Motor neuron (in vitro differentiated cells): ENCODE measurements at regions not wholly inside any gene's neighbourhood (a gene's known extent, or its start where the extent isn't known, plus 50 kb on each side); places are given as distances from the start of the nearest gene placed in this dataset.
A peak's percentile ranks its signal among the peaks of the same experiment; 100 is the strongest.

Experiments
- ATAC-seq, 8 experiments: fragments of 200-7000 bp; cut with Tn5 transposase; replicated peaks in 6 of 8; 2 replicates each; pipeline ENCODE4 v1.8.0; 2021; ENCODE audit warnings: mild to moderate bottlenecking in 8 of 8, moderate library complexity in 8 of 8
- H3K27ac ChIP-seq, 2 donors: fragments of 250-450 bp; sonication (Bioruptor Pico); 2 replicates each; pipeline ENCODE4 v1.9.0; 2021; ENCODE audit warnings: antibody characterized with exemption in 2 of 2, mild to moderate bottlenecking in 2 of 2, moderate library complexity in 1 of 2
- H3K4me1 ChIP-seq, 2 donors: fragments of 250-450 bp; sonication (Bioruptor Pico); replicated peaks in 1 of 2; 2 replicates each; pipeline ENCODE4 v1.6.1; 2021; ENCODE audit warnings: antibody characterized with exemption in 2 of 2, mild to moderate bottlenecking in 2 of 2, moderate library complexity in 1 of 2
- H3K4me3 ChIP-seq, 5 donors: fragments of 250-450 bp; sonication (Bioruptor Pico); 2 replicates each; pipeline ENCODE4 v1.9.0; 2021; ENCODE audit warnings: antibody characterized with exemption in 5 of 5, mild to moderate bottlenecking in 5 of 5, moderate library complexity in 4 of 5
- WGBS, 10 experiments: fragments of 450-650 bp; shearing (Covaris generic); methylation state at CpG; one replicate each; pipeline ENCODE4 v1.0.0; 2022; 5-methylcytosine and 5-hydroxymethylcytosine counted together
- in situ Hi-C, 9 experiments: fragments of 400-800 bp; cut with MboI; loops; one replicate each; pipeline ENCODE4 v1.15.0; 2021; ENCODE audit warnings: low sequenced_read_pairs in 9 of 9, low pct_unique_long_range_greater_than_20kb in 2 of 9; ENCODE audit not compliant: unreplicated experiment in 9 of 9

- 20 to 57% (median 40%) methylated on average over 1 of the region's 1 CpG; no CpG with 5 or more reads in 7 of the 10 experiments for WGBS, 10 experiments
- in situ Hi-C loops: loop anchor here in 1 of 9 experiments (25.0 kb wide), 1 partner anchor 596 kb away; no protein-coding TSS in a partner anchor
- Histone ChIP-seq H3K4me3 (no peak overlapping the region), H3K4me1 (peaks cover 2 to 4% of the 10 kb centered on the region in 2 donors), H3K27ac (peak overlapping the region in 1 of 2 donors; percentile 40)
- no peak for ATAC-seq
These were observed 331.9 kb upstream of the GRIA1 start for GRCh38 chr5:153158608-153159007.

DNA sequence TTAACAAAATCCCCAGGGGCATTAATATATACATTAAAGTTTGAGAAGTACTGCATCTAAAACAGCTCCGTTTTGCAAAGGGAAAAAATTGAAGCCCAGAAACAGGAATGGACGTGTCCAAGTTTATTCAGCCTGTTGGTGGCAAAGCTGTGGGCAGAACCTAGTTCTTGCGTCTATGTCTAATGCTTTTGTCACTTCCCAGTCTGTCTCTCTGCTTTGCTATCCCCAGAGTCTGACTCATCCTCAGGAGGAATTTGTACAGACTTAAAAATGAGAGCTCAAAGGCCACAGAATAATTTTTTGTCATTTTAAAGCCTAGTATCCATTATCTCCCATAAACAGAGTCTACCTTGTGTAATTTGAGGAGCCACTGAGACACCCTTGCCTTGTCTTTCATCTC, 330.9 kb upstream of the GRIA1 start:
- peak in 4 of 8 experiments; percentile 39 to 97 (median 46) for ATAC-seq
- WGBS, 10 experiments: 0 to 64% (median 40%) methylated on average over 1 to 3 of the region's 3 CpGs; no CpG with 5 or more reads in 2 of the 10 experiments
- no peak overlapping the region for H3K27ac ChIP-seq
- peaks cover 2 to 4% of the 10 kb centered on the region in 2 donors for H3K4me1 ChIP-seq
- H3K4me3 ChIP-seq: no peak overlapping the region
- in situ Hi-C loops: loop anchor here in 1 of 9 experiments (25.0 kb wide), 1 partner anchor 597 kb away; no protein-coding TSS in a partner anchor

DNA sequence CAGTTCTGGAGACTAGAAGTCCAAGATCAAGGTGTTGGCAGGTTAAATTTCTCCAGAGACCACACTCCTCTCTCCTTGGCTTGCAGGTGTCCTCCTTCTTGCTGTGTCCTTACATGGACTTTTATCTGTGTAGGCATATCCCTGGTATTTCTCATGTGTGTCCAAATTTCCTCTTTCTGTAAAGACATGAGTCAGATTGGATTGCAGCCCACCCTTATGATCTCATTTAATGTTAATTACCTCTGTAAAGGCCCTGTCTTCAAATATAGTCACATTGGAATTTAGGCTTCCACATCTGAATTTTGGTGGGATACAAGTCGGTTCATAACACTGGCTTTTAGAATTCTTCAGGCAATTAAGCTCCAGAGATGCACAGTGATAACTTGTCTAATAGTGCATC, 322.2 kb upstream of the GRIA1 start:
- no peak overlapping the region for H3K4me3 ChIP-seq
- H3K4me1 ChIP-seq: no peaks in the 10 kb centered on the region
- H3K27ac ChIP-seq: no peak overlapping the region
- in situ Hi-C loops: loop anchor here in 1 of 9 experiments (25.0 kb wide), 1 partner anchor 606 kb away; no protein-coding TSS in a partner anchor
- ATAC-seq: no peak
- 0 to 100% (median 54%) methylated on average over 1 of the region's 1 CpG; no CpG with 5 or more reads in 2 of the 10 experiments for whole genome bisulfite sequencing, 10 experiments

DNA sequence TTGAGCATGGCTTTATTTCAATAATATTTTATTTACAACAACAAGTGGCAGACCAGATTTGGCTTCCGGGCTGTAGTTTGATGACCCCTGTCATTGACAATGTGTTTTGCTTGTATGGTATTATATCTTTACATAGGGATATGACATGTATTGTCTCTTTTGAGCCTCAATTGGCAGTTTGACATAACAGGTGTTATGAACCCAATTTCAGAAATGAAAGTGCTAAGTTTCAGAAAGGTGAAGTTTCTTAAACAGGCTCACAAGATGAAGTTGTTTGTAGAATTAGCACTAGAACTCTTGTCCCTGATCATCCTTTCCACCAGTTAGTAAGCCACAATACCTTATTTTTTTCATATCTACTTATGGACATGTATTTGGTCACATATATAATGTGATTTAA, 303.0 kb upstream of the GRIA1 start:
- in situ Hi-C loops: no loop called here
- H3K27ac ChIP-seq: no peak overlapping the region
- H3K4me3 ChIP-seq: no peak overlapping the region
- ATAC-seq: no peak
- 60 to 100% (median 100%) methylated on average over 1 of the region's 1 CpG; no CpG with 5 or more reads in 4 of the 10 experiments for WGBS, 10 experiments
- no peaks in the 10 kb centered on the region for H3K4me1 ChIP-seq

DNA sequence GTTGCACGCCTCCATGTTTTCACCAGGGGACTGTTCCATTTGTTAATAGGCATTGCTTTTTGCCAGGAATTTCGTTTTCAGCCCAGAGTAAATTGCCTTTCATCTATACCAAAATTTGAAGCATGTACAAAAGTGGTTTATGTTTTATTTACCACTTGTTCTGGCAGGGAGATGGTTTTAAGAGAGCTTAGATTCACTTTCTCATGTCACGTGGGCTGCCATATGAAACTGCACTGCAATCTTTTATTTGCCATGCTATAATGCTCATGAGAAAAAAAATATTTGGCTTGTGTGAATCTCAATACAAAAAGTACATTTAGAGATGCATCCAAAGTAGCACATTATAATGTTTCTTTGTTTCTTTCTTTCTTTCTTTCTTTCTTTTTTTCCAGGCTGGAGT, 284.1 kb upstream of the GRIA1 start:
- no peak for ATAC-seq
- Histone ChIP-seq H3K27ac (no peak overlapping the region), H3K4me1 (peaks cover 5 to 28% of the 10 kb centered on the region in 2 donors), H3K4me3 (no peak overlapping the region)
- WGBS, 10 experiments: 28 to 100% (median 79%) methylated on average over 1 to 3 of the region's 3 CpGs
- in situ Hi-C loops: no loop called here

- 37 to 100% (median 90%) methylated on average over 2 to 3 of the region's 3 CpGs for WGBS, 10 experiments
- no peak overlapping the region for H3K4me3 ChIP-seq
- in situ Hi-C loops: no loop called here
- H3K27ac ChIP-seq: no peak overlapping the region
- peaks cover 7 to 29% of the 10 kb centered on the region in 2 donors for H3K4me1 ChIP-seq
- ATAC-seq: no peak
These were observed 281.5 kb upstream of the GRIA1 start for GRCh38 chr5:153209016-153209415.

DNA sequence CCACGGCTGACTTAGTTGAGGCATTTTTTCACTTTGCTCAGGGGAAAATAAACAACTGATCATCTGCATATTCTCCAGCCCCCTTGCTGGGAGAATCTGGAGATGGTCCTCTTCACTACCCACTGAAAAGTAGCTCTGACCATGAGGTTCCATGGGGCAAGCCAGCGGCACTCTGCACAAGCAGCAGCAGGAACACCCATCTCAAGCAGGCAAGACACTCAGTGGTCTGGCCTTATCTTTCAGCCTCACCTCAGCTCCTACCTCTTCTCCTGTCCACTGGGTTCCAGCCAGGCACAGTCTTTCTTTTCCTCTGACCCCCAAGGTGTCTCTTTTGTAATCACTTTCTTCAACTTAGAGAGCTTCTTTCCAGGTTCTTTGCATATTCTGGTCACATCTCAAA, 280.8 kb upstream of the GRIA1 start:
- 9 to 100% (median 83%) methylated on average over 1 to 2 of the region's 2 CpGs for WGBS, 10 experiments
- in situ Hi-C loops: no loop called here
- ATAC-seq: no peak
- Histone ChIP-seq H3K4me1 (peaks cover 7 to 29% of the 10 kb centered on the region in 2 donors), H3K27ac (no peak overlapping the region), H3K4me3 (no peak overlapping the region)

DNA sequence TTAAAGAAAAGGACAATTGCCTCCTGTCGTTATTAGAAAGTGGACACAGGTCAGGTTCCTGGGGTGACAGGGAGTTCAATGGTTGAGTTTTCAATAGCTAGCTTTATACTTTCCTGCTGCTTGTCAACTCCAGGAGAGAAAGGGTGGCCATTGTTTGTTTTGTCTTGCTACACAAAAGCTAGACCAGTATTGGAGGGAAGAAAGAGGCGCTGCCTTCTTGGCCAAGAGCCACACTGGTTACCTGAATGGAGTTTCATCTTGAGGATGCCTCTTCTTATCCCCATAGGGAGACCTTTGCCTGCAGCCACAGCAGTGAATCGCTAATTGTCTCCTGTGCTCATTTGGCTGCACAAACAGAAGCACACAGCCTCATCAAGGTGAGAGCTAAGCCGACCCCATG, 279.4 kb upstream of the GRIA1 start:
- Histone ChIP-seq H3K27ac (no peak overlapping the region), H3K4me1 (peaks cover 7 to 29% of the 10 kb centered on the region in 2 donors), H3K4me3 (no peak overlapping the region)
- in situ Hi-C loops: no loop called here
- 0 to 23% (median 15%) methylated on average over 1 to 3 of the region's 4 CpGs; no CpG with 5 or more reads in 2 of the 10 experiments for WGBS, 10 experiments
- no peak for ATAC-seq

- in situ Hi-C loops: no loop called here
- WGBS, 10 experiments: 33 to 87% (median 63%) methylated on average over 1 to 3 of the region's 3 CpGs; no CpG with 5 or more reads in 1 of the 10 experiments
- ATAC-seq: no peak
These were observed 278.0 kb upstream of the GRIA1 start for GRCh38 chr5:153212471-153212870.

DNA sequence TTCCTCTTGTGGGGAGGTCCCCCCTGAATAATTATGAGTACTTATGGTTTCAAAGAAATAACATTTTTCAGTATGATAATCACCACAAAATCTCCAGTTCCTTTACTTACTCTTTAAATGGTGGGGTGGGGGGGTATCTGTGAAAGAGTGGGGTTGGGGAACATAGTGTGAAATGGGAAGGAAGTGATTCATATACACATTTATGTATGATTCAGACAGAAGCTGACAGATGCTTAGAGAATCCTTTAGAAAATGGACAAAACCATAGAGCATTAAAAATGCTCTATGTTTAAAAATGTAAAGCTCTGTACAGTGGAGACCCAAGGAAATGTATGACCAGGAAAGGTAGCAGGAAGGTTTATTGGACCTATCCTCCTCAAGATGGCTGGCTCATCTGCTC, 267.5 kb upstream of the GRIA1 start:
- ATAC-seq: no peak

More at GRCh38 chr5:153212471-153212870, 278.0 kb upstream of the GRIA1 start:
- Histone ChIP-seq H3K27ac (no peak overlapping the region), H3K4me1 (peaks cover 7 to 27% of the 10 kb centered on the region in 2 donors), H3K4me3 (no peak overlapping the region)

DNA sequence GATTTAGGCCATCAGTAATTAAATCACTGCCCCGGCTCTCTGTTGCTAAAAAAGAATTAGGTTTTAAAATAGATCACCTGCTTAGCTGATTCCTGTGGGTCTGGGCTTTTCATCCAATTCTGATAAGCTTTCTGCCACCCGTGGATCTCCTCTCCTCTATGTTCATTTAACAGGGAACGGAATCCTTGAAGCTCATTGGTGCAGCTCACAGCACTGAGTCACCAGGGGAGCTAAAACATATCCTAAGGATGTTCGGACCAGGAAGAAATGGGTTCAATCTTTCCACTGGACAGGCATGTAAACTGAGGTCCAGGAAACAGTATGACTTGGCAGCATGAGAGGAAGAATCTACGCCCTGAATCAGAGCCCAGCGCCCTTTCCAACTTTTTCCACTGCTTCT, 267.1 kb upstream of the GRIA1 start:
- H3K27ac ChIP-seq: no peak overlapping the region
- H3K4me1 ChIP-seq: no peaks in the 10 kb centered on the region
- in situ Hi-C loops: no loop called here
- ATAC-seq: peak in 1 of 8 experiments; percentile 26
- H3K4me3 ChIP-seq: no peak overlapping the region
- 28 to 89% (median 79%) methylated on average over 1 to 6 of the region's 6 CpGs; no CpG with 5 or more reads in 2 of the 10 experiments for WGBS, 10 experiments

More for the DNA sequence above, 267.5 kb upstream of the GRIA1 start:
- H3K27ac ChIP-seq: no peak overlapping the region
- no peaks in the 10 kb centered on the region for H3K4me1 ChIP-seq
- in situ Hi-C loops: no loop called here
- no peak overlapping the region for H3K4me3 ChIP-seq

DNA sequence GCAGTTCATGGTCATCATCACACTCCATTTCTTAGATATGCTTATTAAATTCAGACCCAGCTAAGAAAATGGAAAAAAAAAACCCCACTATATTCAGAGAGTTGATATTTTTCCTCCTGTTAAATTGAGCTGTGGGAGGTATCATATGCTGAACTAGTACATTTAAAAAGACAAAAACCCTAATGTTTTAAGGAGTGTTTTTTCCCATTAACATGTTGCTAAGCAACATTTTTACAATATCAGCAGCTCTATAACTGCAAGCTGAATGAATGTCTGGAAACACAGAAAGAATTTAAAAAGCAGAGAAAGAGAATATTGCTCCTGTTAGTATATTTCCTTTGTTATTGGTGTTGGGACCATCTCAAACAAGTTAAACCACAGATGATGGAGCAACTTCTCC, 265.8 kb upstream of the GRIA1 start:
- Histone ChIP-seq H3K4me3 (no peak overlapping the region), H3K4me1 (no peaks in the 10 kb centered on the region), H3K27ac (no peak overlapping the region)
- in situ Hi-C loops: no loop called here
- peak in 1 of 8 experiments; percentile 19 for ATAC-seq

DNA sequence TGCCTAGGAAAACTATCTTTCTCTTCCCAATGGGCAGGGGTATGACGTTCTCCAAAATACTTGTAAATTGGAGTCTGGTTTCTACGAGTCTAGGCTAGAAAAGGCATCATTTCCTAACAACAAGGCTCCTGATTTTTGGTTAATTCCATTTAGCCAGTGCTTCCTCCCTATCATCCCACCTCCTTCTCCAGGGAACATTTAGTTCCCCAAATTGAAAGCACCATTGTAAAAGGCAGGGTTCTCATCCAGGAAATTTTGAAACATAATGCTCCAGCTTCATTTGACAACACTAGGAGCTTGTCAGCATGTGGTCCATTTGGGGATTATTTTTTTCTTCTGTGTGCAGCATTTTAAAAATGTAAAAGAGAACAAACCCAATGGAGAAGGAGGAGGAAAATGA, 256.5 kb upstream of the GRIA1 start:
- H3K27ac ChIP-seq: no peak overlapping the region
- in situ Hi-C loops: no loop called here
- H3K4me3 ChIP-seq: no peak overlapping the region
- 0 to 100% (median 70%) methylated on average over 1 to 2 of the region's 2 CpGs; no CpG with 5 or more reads in 4 of the 10 experiments for WGBS, 10 experiments
- ATAC-seq: no peak
- peaks cover 0 to 8% of the 10 kb centered on the region in 2 donors for H3K4me1 ChIP-seq

- H3K27ac ChIP-seq: no peak overlapping the region
- H3K4me3 ChIP-seq: no peak overlapping the region
- in situ Hi-C loops: no loop called here
- WGBS, 10 experiments: 0 to 64% (median 26%) methylated on average over 1 to 3 of the region's 3 CpGs; no CpG with 5 or more reads in 1 of the 10 experiments
- peaks cover 0 to 8% of the 10 kb centered on the region in 2 donors for H3K4me1 ChIP-seq
- peak in 5 of 8 experiments; percentile 72 to 91 (median 74) for ATAC-seq
These were observed 254.2 kb upstream of the GRIA1 start for GRCh38 chr5:153236319-153236718.
